Fibroblast of lung (primary cell): ENCODE measurements at regions not wholly inside any gene's neighbourhood (a gene's known extent, or its start where the extent isn't known, plus 50 kb on each side); places are given as distances from the start of the nearest gene placed in this dataset.
"Not testable (repeated sequence)": the region's sequence is repeated elsewhere in the genome, so short reads cannot be mapped to it uniquely, and the experiment has no call there.

Experiments used
- CTCF ChIP-seq, 2 donors: IDR thresholded peaks in 1 of 2; conservative IDR thresholded peaks in 1 of 2; 1 replicate in 1 of 2; 2 replicates in 1 of 2; pipeline ENCODE4 v1.5.1; 2011 to 2012; ENCODE audit warnings: low read length in 2 of 2, control low read depth in 1 of 2, inconsistent platforms in 1 of 2, low read depth in 1 of 2, mild to moderate bottlenecking in 1 of 2
- EZH2 ChIP-seq: IDR thresholded peaks from 2 replicates; pipeline ENCODE4 v1.5.1; 2012; ENCODE audit warnings: low read length, control low read depth, mild to moderate bottlenecking; ENCODE audit errors: missing control alignments

- TF ChIP-seq CTCF (conservative IDR thresholded peaks at IDR 0.05 in 1 of 2, IDR thresholded peaks at IDR 0.05 in 1 of 2; ENCODE audit: low read depth in 1 of 2, low read length in 2 of 2); EZH2: not testable (repeated sequence)
Measured at GRCh38 chr18:21981489-21981888, 187.9 kb upstream of the GATA6 start.
